CD4-positive, alpha-beta T cell treated with Interleukin-12 subunit alpha and Interleukin-12 subunit beta, for 1 hour (primary cell): ENCODE measurements at regions not wholly inside any gene's neighbourhood (a gene's known extent, or its start where the extent isn't known, plus 50 kb on each side); places are given as distances from the start of the nearest gene placed in this dataset.

Experiments used
- DNase-seq: peaks from one replicate; pipeline ENCODE4 v3.0.0-alpha.2; 2020

GRCh38 chr2:216920937-216921456, 61.1 kb upstream of the TNP1 start:
- DNase-seq, result no peak

GRCh38 chr2:216920143-216920876, 60.4 kb upstream of the TNP1 start:
- DNase-seq, result no peak

- DNase-seq, result no peak
Measured at GRCh38 chr2:216918088-216918680, 58.3 kb upstream of the TNP1 start.

- DNase-seq, result no peak
Measured at GRCh38 chr2:216916956-216917650, 57.2 kb upstream of the TNP1 start.

- no peak for DNase-seq
Measured at GRCh38 chr2:216915557-216916150, 55.8 kb upstream of the TNP1 start.

GRCh38 chr2:216914491-216914890, 54.6 kb upstream of the TNP1 start:
- DNase-seq, result no peak

- DNase-seq, result no peak
Measured at GRCh38 chr2:216911886-216912285, 52.0 kb upstream of the TNP1 start.

- DNase-seq, result no peak
Measured at GRCh38 chr2:216911008-216911407, 51.1 kb upstream of the TNP1 start.

GRCh38 chr2:216909541-216910210, 49.8 kb upstream of the TNP1 start:
- DNase-seq, result no peak
